HEK293T (cell line): ENCODE measurements at regions not wholly inside any gene's neighbourhood (a gene's known extent, or its start where the extent isn't known, plus 50 kb on each side); places are given as distances from the start of the nearest gene placed in this dataset.

ENCODE experiments used
- ELF4 ChIP-seq: fragments of 450-650 bp; IDR thresholded peaks from 2 replicates; pipeline ENCODE4 v1.6.1; 2017; ENCODE audit warnings: antibody characterized with exemption
- FOXA1 ChIP-seq: fragments of 450-650 bp; IDR thresholded peaks from 2 replicates; pipeline ENCODE4 v1.6.1; 2016; ENCODE audit warnings: mild to moderate bottlenecking
- FOXM1 ChIP-seq: fragments of 450-650 bp; IDR thresholded peaks from 2 replicates; pipeline ENCODE4 v1.6.1; 2017; ENCODE audit warnings: mild to moderate bottlenecking, borderline replicate concordance
- HDGF ChIP-seq: fragments of 450-650 bp; IDR thresholded peaks from 2 replicates; pipeline ENCODE4 v1.6.1; 2017; ENCODE audit warnings: antibody characterized with exemption, borderline replicate concordance
- NFRKB ChIP-seq: fragments of 450-650 bp; IDR thresholded peaks from 2 replicates; pipeline ENCODE4 v1.6.1; 2016; ENCODE audit warnings: mild to moderate bottlenecking, moderate library complexity
- SP1 ChIP-seq: fragments of 450-650 bp; IDR thresholded peaks from 2 replicates; pipeline ENCODE4 v1.6.1; 2017

- TF ChIP-seq NFRKB (no peak), HDGF (no peak), ELF4 (no peak), FOXM1 (no peak), SP1 (no peak), FOXA1 (no peak)
Measured at GRCh38 chr21:14615359-14615974, 69.4 kb upstream of the SAMSN1 start.
